DOHH2 (cell line): ENCODE measurements at regions not wholly inside any gene's neighbourhood (a gene's known extent, or its start where the extent isn't known, plus 50 kb on each side); places are given as distances from the start of the nearest gene placed in this dataset.

Experiments
- CTCF ChIP-seq: fragments of 200-600 bp; sonication (generic); IDR thresholded peaks from one replicate; pipeline ENCODE4 v1.5.1; 2014; ENCODE audit warnings: antibody characterized with exemption, mild to moderate bottlenecking, low read depth, low read length; ENCODE audit not compliant: poor library complexity, severe bottlenecking
- EZH2phosphoT487 ChIP-seq: fragments of 200-600 bp; sonication (generic); IDR thresholded peaks from 2 replicates; pipeline ENCODE4 v1.6.1; 2017; ENCODE audit warnings: borderline replicate concordance, mild to moderate bottlenecking, antibody characterized with exemption, low read length, moderate library complexity, mixed read lengths

GRCh38 chr3:75894234-75894633 is 108.9 kb upstream of the ZNF717 start:
- no peak for TF ChIP-seq CTCF
- TF ChIP-seq EZH2phosphoT487 = no peak
